OCI-LY1 (cell line): ENCODE measurements at regions not wholly inside any gene's neighbourhood (a gene's known extent, or its start where the extent isn't known, plus 50 kb on each side); places are given as distances from the start of the nearest gene placed in this dataset.

ENCODE experiments used
- EZH2 ChIP-seq: fragments of 200-600 bp; sonication (generic), shearing (Covaris generic); IDR thresholded peaks from 2 replicates; pipeline ENCODE4 v1.8.0; 2017; ENCODE audit warnings: borderline replicate concordance, mixed run types, mild to moderate bottlenecking, antibody characterized with exemption, low read length, moderate library complexity, mixed read lengths
- TF ChIP-seq, protein P1 (sequence below): fragments of 200-600 bp; sonication (generic), shearing (Covaris generic); IDR thresholded peaks from 2 replicates; pipeline ENCODE4 v1.5.1; 2017; ENCODE audit warnings: mild to moderate bottlenecking, antibody characterized with exemption, low read length, moderate library complexity, mixed read lengths

DNA sequence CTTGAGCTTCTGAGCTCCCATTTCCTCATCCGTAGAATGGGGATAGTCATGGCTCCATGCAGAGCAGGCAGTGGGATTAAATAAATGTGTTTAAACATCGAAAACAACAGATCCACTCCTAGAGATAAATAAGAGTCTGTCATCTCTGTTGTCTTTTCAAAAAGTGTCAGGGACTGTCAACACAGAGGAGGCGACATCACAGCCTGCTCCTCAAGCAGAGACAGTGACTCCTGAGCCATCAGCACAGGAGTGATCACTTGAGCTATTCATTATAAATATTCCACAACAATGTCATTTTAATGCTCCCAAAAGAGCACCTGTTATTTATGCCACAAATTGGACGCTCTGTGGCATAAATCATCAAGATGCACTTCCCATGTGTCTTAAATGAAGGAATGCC is 605.6 kb upstream of the CDH5 start:
- TF ChIP-seq, protein P1, sequence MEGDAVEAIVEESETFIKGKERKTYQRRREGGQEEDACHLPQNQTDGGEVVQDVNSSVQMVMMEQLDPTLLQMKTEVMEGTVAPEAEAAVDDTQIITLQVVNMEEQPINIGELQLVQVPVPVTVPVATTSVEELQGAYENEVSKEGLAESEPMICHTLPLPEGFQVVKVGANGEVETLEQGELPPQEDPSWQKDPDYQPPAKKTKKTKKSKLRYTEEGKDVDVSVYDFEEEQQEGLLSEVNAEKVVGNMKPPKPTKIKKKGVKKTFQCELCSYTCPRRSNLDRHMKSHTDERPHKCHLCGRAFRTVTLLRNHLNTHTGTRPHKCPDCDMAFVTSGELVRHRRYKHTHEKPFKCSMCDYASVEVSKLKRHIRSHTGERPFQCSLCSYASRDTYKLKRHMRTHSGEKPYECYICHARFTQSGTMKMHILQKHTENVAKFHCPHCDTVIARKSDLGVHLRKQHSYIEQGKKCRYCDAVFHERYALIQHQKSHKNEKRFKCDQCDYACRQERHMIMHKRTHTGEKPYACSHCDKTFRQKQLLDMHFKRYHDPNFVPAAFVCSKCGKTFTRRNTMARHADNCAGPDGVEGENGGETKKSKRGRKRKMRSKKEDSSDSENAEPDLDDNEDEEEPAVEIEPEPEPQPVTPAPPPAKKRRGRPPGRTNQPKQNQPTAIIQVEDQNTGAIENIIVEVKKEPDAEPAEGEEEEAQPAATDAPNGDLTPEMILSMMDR, result no peak
- no peak for TF ChIP-seq EZH2
